GM13977 (cell line): ENCODE measurements at regions not wholly inside any gene's neighbourhood (a gene's known extent, or its start where the extent isn't known, plus 50 kb on each side); places are given as distances from the start of the nearest gene placed in this dataset.

Experiments used
- DNase-seq: peaks from one replicate; pipeline ENCODE4 v3.0.0; 2012; ENCODE audit warnings: low spot score
- CTCF ChIP-seq: IDR thresholded peaks from 2 replicates; pipeline ENCODE4 v1.5.1; 2012; ENCODE audit warnings: mild to moderate bottlenecking, control low read depth; ENCODE audit not compliant: insufficient read depth; ENCODE audit errors: extremely low read depth, missing control alignments
- in situ Hi-C: fragments of 300-500 bp; cut with MboI; formaldehyde crosslinking; loops from one replicate; pipeline ENCODE4 v1.12.0; 2022; ENCODE audit warnings: low sequenced_read_pairs, low pct_unique_long_range_greater_than_20kb, mixed read lengths, inconsistent platforms; ENCODE audit not compliant: unreplicated experiment

GRCh38 chr6:163902993-163903392 lies 488.5 kb downstream of the QKI start:
- TF ChIP-seq CTCF: no peak
- no peak for DNase-seq
- in situ Hi-C loops: no loop called here

- no peak for DNase-seq
- no peak for TF ChIP-seq CTCF
- in situ Hi-C loops: no loop called here
Observed at GRCh38 chr6:163901681-163902080, 487.2 kb downstream of the QKI start.

- in situ Hi-C loops: no loop called here
- no peak for DNase-seq
- TF ChIP-seq CTCF: no peak
Observed at GRCh38 chr6:163900570-163900969, 486.1 kb downstream of the QKI start.

GRCh38 chr6:163897669-163898068 lies 483.2 kb downstream of the QKI start:
- in situ Hi-C loops: no loop called here
- no peak for DNase-seq
- no peak for TF ChIP-seq CTCF

GRCh38 chr6:163897030-163897429 lies 482.5 kb downstream of the QKI start:
- no peak for DNase-seq
- in situ Hi-C loops: no loop called here
- TF ChIP-seq CTCF: no peak

GRCh38 chr6:163895162-163895561 lies 480.6 kb downstream of the QKI start:
- no peak for DNase-seq
- TF ChIP-seq CTCF: no peak
- in situ Hi-C loops: no loop called here

GRCh38 chr6:163893609-163894189 lies 479.2 kb downstream of the QKI start:
- no peak for DNase-seq
- in situ Hi-C loops: no loop called here
- TF ChIP-seq CTCF: no peak
